Gastrocnemius medialis (tissue), 4 donors: ENCODE measurements at regions not wholly inside any gene's neighbourhood (a gene's known extent, or its start where the extent isn't known, plus 50 kb on each side); places are given as distances from the start of the nearest gene placed in this dataset.

Experiments
- CTCF ChIP-seq, 5 experiments: fragments of 450-650 bp in 3 of 5; fragments of 200-600 bp in 2 of 5; sonication (generic) in 2 of 5; IDR thresholded peaks in 4 of 5; conservative IDR thresholded peaks in 1 of 5; 1 replicate in 4 of 5; 2 replicates in 1 of 5; pipeline ENCODE4 v1.5.1; 2016 to 2019; ENCODE audit warnings: antibody characterized with exemption in 5 of 5, mild to moderate bottlenecking in 3 of 5, moderate library complexity in 3 of 5
- POLR2A ChIP-seq, 2 donors: fragments of 450-650 bp; IDR thresholded peaks; one replicate each; pipeline ENCODE4 v1.6.1; 2017; ENCODE audit warnings: antibody characterized with exemption in 2 of 2, mild to moderate bottlenecking in 2 of 2, moderate library complexity in 2 of 2

DNA sequence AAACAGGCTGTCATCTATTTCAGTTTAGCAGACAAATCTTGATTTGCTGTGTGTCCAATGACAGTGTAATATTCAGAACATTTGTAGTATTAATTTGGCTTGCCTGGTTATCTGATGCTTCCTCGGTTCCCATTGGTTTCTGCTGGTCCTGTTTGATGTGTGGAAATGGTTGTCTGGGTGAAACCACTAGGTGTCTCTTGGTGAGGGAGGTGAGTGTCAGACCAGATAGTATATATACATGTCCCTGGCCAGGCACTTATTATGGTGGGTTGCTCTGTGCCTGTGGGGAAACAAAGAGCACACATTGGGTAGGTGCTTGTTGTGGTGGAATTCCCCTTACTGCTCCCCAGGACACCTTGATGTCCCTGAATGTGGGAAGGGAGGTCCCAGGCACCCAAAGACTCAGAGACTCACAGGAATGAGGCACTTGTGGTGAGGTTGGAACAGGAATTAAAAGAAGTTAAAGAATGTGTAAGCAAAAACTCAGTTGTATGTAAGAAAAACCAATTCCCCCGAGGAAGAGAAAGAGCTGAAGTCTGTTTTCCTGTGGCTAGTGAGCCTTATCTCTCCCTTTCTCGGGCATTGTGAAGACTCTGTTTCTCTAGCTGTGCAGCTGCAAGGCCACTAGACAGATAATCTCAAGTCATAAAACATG is 1519.1 kb downstream of the BRINP3 start:
- TF ChIP-seq CTCF (IDR thresholded peaks at IDR 0.05 in 4 of 5, conservative IDR thresholded peaks at IDR 0.05 in 1 of 5): no peak
- no peak for TF ChIP-seq POLR2A (IDR thresholded peaks at IDR 0.05)
